ENCODE measurements at regions not wholly inside any gene's neighbourhood (a gene's known extent, or its start where the extent isn't known, plus 50 kb on each side); places are given as distances from the start of the nearest gene placed in this dataset.
"Not testable (repeated sequence)": the region's sequence is repeated elsewhere in the genome, so short reads cannot be mapped to it uniquely, and the experiment has no call there.

GRCh38 chr18:78857314-78858150 lies 122.1 kb upstream of the SALL3 start:
- no peak for DNase-seq

GRCh38 chr18:78859686-78860085 lies 119.9 kb upstream of the SALL3 start:
- DNase-seq, result no peak

GRCh38 chr18:78860117-78860516 lies 119.5 kb upstream of the SALL3 start:
- DNase-seq, result no peak

DNA sequence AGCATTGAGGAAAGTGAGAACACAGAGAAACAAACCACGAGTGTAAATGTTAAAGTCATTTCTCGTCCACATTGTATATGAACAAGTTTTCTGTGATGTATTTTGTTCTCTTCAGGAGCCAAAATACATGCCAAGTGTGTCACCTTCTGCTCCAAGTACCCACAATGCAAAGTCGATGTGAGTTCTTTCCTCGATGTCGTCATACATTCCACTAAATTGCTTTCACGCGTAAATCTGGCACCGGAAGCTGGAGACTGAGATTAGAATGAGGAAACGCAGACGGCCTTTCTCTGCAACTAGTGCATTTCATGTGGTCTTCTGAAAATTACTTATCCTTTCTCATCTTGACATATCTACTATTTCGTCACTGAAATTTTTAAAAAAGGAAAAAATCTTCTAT lies 118.5 kb upstream of the SALL3 start:
- DNase-seq, result no peak

GRCh38 chr18:78861706-78862105 lies 117.9 kb upstream of the SALL3 start:
- no peak for DNase-seq

DNA sequence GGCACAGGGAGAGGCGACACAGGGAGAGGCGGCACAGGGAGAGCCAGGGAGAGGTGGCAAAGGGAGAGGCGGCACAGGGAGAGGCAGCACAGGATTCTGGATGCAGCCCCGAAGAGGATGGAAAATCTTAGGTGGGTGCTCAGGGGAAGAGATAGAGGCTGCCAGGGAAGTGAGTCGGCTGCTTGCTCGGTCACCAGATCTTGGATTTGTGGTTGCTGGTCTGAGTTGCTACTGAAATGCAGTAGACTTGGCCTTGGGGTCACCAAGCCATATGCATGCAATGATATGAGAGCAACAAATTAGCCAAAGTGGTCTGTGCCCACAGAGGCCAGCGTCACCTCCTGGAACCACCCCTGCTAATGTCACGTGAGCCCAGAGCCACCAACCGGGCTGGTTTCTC lies 117.2 kb upstream of the SALL3 start:
- no peak for DNase-seq

GRCh38 chr18:78865056-78865598 lies 114.5 kb upstream of the SALL3 start:
- DNase-seq, result no peak

DNA sequence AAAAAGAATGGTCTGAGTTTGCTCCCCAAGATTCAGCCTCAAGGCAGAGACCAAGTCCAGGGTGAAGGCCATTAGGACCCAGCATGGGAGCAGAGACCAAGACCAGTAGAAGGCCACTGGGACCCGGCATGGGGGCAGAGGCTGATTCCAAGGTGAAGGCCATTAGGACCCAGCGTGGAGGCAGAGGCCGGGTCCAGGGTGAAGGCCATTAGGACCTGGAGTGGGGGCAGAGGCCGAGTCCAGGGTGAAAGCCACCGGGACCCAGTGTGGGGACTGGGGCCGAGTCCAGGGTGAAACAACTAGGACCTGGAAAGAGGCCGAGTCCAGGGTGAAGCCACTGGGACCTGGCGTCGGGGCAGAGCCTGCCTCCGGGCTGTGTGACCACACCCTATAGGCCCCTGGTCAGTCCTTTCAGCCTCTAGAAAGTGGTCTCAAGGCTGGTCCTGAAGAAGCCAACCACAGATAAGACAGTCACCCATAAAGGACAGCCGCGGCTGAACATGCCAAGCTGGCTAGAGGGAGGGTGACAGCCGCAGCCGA lies 113.8 kb upstream of the SALL3 start:
- no peak for DNase-seq

DNA sequence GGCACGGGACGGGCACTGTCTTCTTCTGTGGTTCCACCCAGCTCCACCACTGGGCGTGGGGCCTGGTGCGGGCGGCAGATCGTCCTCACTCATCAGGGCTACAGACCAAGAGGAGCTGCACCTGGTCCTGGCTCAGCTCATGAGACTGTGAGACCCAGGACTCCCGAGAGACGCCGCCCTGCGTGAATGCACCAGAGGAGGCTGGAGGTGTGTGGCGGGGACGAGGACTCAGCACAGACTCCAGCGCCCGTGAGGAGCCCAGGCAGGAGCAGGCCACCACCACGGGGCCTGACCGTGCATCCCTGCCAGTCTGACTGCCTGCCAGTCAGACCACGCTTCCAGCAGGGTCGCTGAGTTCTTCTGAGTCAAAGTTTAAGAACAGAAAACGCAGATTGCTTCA lies 112.5 kb upstream of the SALL3 start:
- no peak for DNase-seq

- no peak for DNase-seq
Observed at GRCh38 chr18:78868330-78869316, 111.0 kb upstream of the SALL3 start.

- DNase-seq, result no peak
Observed at GRCh38 chr18:78871618-78872017, 108.0 kb upstream of the SALL3 start.

GRCh38 chr18:78873926-78874500 lies 105.6 kb upstream of the SALL3 start:
- no peak for DNase-seq

GRCh38 chr18:78875016-78875777 lies 104.4 kb upstream of the SALL3 start:
- peak; percentile 17 for DNase-seq

GRCh38 chr18:78875778-78876650 lies 103.6 kb upstream of the SALL3 start:
- DNase-seq, result no peak

- no peak for DNase-seq
Observed at GRCh38 chr18:78876868-78877267, 102.8 kb upstream of the SALL3 start.

GRCh38 chr18:78878335-78878734 lies 101.3 kb upstream of the SALL3 start:
- DNase-seq, result no peak

DNA sequence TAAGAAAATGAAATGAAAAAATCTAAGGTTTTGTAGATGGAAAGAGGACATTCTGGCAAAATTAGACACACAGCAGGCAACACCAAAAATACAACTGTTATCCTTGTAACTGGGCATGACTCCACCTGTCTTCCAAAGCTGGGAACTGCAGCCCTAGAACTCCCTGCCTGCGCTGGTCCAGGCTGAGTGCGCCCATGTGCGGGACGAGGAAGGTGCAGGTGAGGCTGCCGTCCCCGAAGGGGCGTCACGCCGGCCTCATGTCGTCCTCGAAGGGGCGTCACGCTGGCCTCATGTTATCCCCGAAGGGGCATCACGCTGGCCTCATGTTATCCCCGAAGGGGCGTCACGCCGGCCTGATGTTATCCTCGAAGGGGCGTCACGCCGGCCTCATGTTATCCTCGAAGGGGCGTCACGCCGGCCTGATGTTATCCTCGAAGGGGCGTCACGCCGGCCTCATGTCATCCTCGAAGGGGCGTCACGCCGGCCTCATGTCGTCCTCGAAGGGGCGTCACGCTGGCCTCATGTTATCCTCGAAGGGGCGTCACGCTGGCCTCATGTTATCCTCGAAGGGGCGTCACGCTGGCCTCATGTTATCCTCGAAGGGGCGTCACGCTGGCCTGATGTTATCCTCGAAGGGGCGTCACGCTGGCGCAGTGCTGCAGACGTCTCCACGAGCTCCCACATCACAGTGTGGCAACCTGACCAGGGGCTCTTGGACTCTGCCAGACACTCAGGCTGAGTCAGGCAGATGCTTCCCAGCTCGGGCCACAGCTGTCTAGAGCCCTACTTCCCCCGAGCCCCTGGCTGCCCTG lies 100.3 kb upstream of the SALL3 start:
- DNase-seq, result not testable (repeated sequence)

DNA sequence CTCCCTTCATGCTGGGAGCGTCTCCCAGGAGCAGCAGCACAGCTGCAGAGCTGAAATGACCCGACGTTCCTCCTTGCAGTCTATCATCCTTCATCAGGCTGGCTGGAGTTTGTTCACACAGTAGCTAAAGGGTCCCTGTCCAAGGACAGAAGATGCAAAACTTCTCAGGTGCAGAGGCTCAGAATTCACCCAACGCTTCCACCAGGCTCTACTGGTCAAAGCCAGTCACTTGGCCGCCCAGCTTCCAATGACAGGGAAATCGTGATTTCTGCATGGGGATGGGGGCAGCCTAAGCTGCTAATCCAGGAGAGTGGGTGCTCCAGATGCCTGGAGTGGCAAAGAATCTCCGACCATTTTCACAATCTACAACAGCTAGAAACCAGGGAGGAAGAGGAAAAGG lies 97.0 kb upstream of the SALL3 start:
- DNase-seq, result no peak

GRCh38 chr18:78883501-78883900 lies 96.1 kb upstream of the SALL3 start:
- DNase-seq, result no peak

GRCh38 chr18:78884502-78884901 lies 95.1 kb upstream of the SALL3 start:
- no peak for DNase-seq

All from NCI-H1436 (cell line).